GM23338 (cell line): ENCODE measurements at regions not wholly inside any gene's neighbourhood (a gene's known extent, or its start where the extent isn't known, plus 50 kb on each side); places are given as distances from the start of the nearest gene placed in this dataset.

Experiments used
- CREB1 ChIP-seq: fragments of 250-450 bp; sonication (Bioruptor Pico); IDR thresholded peaks from 2 replicates; pipeline ENCODE4 v1.5.0; 2020; ENCODE audit warnings: low read depth, mild to moderate bottlenecking, moderate library complexity
- ETS1 ChIP-seq: IDR thresholded peaks from 2 replicates; pipeline ENCODE4 v1.6.1; 2016; ENCODE audit warnings: antibody characterized with exemption
- EZH2 ChIP-seq: fragments of 200-600 bp; sonication (generic); IDR thresholded peaks from one replicate; pipeline ENCODE4 v1.8.0; 2017; ENCODE audit warnings: antibody characterized with exemption, mild to moderate bottlenecking, low read depth; ENCODE audit not compliant: unreplicated experiment
- EZH2phosphoT487 ChIP-seq: fragments of 200-600 bp; sonication (generic); IDR thresholded peaks from one replicate; pipeline ENCODE4 v1.8.1; 2018; ENCODE audit warnings: antibody characterized with exemption; ENCODE audit not compliant: unreplicated experiment
- JUNB ChIP-seq: IDR thresholded peaks from one replicate; pipeline ENCODE4 v1.6.1; 2016; ENCODE audit warnings: antibody characterized with exemption; ENCODE audit not compliant: unreplicated experiment
- NANOG ChIP-seq: IDR thresholded peaks from 2 replicates; pipeline ENCODE4 v1.6.1; 2016; ENCODE audit warnings: antibody characterized with exemption, borderline replicate concordance
- POLR2AphosphoS5 ChIP-seq: IDR thresholded peaks from 2 replicates; pipeline ENCODE4 v1.6.1; 2016; ENCODE audit warnings: antibody characterized with exemption, low read depth
- ZNF114 ChIP-seq: fragments of 250-450 bp; sonication (Bioruptor Pico); IDR thresholded peaks from 2 replicates; pipeline ENCODE4 v1.5.0; 2020; ENCODE audit warnings: mild to moderate bottlenecking, moderate library complexity
- ZNF331 ChIP-seq: fragments of 250-450 bp; sonication (Bioruptor Pico); IDR thresholded peaks from 2 replicates; pipeline ENCODE4 v1.5.0; 2020; ENCODE audit warnings: low read depth, mild to moderate bottlenecking, moderate library complexity
- TF ChIP-seq, protein P1 (sequence below), 2 experiments: fragments of 200-600 bp in 1 of 2; sonication (generic) in 1 of 2; conservative IDR thresholded peaks; 2 replicates each; pipeline versions ENCODE4 v1.5.1 to v1.6.1; 2016 to 2017; ENCODE audit warnings: antibody characterized with exemption in 2 of 2, low read depth in 2 of 2, mild to moderate bottlenecking in 2 of 2, moderate library complexity in 1 of 2

- TF ChIP-seq, protein P1, sequence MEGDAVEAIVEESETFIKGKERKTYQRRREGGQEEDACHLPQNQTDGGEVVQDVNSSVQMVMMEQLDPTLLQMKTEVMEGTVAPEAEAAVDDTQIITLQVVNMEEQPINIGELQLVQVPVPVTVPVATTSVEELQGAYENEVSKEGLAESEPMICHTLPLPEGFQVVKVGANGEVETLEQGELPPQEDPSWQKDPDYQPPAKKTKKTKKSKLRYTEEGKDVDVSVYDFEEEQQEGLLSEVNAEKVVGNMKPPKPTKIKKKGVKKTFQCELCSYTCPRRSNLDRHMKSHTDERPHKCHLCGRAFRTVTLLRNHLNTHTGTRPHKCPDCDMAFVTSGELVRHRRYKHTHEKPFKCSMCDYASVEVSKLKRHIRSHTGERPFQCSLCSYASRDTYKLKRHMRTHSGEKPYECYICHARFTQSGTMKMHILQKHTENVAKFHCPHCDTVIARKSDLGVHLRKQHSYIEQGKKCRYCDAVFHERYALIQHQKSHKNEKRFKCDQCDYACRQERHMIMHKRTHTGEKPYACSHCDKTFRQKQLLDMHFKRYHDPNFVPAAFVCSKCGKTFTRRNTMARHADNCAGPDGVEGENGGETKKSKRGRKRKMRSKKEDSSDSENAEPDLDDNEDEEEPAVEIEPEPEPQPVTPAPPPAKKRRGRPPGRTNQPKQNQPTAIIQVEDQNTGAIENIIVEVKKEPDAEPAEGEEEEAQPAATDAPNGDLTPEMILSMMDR (conservative IDR thresholded peaks at IDR 0.05; ENCODE audit: low read depth in 2 of 2) = no peak
- no peak for TF ChIP-seq POLR2AphosphoS5
- no peak for TF ChIP-seq JUNB
- no peak for TF ChIP-seq ETS1
- TF ChIP-seq EZH2phosphoT487 = no peak
- TF ChIP-seq CREB1 (CRISPR knock-in tag) = no peak
- TF ChIP-seq NANOG = no peak
- no peak for TF ChIP-seq EZH2
- no peak for TF ChIP-seq ZNF331
- TF ChIP-seq ZNF114 (CRISPR knock-in tag) = no peak
These were observed 87.9 kb downstream of the FZD1 start for GRCh38 chr7:91352091-91352490.
